Stimulated activated CD4-positive, alpha-beta T cell treated with anti-CD3 and anti-CD28 coated beads, Interleukin-4, amount 100 ng/mL, for 24 hours (primary cell): ENCODE measurements at regions not wholly inside any gene's neighbourhood (a gene's known extent, or its start where the extent isn't known, plus 50 kb on each side); places are given as distances from the start of the nearest gene placed in this dataset.

ENCODE experiments used
- DNase-seq: peaks from one replicate; pipeline ENCODE4 v3.0.0-alpha.2; 2020

DNA sequence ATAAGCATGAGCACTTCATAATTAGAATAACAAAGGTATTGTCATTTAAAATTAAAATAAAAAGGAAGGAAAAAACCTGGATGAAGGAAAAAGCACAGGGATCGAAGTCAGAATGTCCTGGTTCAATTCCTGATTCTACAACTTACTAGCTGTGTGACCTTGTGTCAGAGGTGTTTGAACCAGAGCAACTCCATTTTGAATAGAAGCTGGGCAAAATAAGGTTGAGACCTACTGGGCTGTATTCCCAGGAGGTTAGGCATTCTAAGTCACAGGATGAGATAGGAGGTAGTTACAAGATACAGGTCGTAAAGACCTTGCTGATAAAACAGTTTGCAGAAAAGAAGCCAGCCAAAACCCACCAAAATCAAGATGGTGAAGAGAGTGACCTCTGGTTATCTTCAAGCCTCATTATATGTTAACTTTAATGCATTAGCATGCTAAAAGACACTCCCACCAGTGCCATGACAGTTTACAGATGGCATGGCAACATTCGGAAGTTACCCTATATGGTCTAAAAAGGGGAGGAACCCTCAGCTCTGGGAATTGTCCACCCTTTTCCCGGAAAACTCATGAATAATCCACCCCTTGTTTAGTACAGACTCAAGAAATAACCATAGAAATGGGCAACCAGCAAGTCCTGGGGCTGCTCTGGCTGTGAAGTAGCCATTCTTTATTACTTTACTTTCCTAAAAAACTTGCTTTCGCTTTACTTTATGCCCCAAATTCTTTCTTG is 412.7 kb downstream of the PIK3R1 start:
- no peak for DNase-seq

DNA sequence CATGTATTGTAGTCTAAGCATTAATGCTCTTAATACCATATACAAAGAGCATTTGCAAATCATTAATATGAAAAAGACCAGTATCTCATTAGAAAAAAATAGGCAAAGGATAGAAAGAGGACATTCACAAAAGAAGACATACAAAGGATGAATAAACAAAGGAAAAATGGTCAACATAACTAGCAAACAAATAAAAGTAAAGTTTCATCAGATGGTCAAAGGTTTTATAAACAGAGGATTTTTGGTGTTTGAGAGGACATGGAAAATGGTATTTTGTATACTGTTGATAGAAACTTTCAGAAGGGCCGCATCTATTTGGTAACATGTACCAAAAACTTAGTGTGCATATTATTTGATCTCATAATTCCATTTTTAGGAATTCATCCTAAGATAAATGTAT is 414.8 kb downstream of the PIK3R1 start:
- DNase-seq: no peak

DNA sequence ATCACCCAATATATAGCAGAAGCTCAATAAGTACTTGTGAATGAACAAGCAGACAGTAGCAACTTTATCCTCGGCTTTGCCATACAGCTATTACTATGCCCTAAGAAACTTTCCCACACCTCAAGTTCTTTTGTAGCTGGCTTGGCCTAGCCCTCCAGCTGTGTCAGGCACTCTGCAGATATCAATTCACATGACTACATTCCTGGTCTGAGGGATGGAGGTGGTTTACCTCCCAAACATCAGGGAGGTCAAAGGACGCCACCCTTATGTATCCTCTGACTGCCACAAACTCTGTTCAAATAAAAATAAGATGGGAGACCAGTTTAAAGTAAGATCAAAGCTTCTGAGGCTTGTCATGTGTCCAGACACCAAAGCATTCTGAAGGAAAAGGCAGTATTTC is 416.3 kb downstream of the PIK3R1 start:
- no peak for DNase-seq

DNA sequence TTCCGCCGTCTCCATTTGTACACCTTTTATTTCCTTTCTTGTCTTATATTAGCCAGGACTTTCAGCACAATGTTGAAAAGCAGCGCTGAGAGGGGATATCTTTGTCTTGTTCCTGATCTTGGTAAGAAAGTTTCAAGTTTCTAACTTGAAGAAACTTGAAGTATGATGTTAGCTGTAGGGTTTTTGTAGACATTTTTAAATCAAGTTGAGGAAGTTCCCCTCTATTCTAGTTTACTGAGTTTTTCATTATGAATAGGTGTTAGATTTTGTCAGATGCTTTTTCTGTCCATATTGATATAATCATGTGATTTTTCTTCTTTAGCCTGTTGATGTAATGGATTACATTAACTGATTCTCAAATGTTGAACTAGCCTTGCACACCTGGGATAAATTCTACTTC is 425.7 kb downstream of the PIK3R1 start:
- no peak for DNase-seq

DNA sequence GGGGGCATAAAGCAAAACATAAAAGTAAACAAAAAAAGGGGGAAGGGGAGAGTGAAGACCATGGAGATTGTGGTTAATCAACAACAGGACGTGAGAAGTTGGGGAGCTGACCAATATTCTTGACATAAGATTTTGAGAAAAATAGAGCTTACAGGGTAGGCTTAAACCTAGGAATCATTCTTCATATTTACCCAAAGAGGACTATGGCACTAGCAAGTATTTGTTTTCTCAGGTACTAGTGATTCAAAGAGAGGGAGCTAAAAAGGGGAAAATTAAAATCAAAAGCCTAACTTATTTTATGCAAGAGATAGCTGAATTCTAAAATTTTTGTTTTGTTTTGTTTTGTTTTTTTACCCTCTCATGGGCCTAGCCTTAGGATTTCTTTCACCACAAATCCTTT is 427.5 kb downstream of the PIK3R1 start:
- no peak for DNase-seq

DNA sequence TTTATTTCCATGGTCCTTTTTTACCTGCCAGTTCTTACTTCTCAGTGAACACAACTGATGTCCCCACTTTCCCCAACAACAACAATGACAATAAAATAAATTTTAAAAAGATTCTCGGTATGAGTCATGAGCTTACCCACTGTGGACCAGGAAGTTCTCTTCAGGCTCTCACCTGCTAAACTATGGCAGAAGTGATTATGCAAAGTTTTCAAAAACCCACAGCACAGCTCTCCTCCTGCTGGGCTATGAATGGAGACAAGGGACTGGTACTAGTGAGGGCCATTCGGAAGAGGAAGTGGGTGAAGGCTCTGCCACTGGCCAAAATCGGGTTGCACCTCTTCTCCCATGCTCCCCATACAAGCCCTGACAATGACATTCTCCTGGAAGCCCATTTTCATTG is 429.4 kb downstream of the PIK3R1 start:
- no peak for DNase-seq

DNA sequence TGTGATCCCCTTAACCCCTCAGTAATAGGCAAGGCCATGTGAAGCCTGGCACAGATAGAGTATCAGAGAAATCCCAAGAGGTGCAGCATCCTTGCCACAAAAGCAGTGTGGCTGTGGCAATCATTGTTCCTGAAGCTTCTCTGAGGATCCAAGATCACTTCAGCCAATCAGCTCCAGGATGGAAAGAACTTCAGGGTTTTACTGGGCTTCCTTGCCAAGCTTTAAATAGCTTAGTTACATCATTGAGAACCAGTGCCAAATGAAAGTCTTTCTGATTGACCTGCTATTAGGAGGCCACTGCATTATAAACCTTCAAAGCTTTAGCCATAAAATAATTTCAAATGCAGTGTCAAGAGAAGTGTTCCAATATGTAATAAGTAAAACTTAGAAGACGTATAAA is 430.6 kb downstream of the PIK3R1 start:
- DNase-seq: no peak

DNA sequence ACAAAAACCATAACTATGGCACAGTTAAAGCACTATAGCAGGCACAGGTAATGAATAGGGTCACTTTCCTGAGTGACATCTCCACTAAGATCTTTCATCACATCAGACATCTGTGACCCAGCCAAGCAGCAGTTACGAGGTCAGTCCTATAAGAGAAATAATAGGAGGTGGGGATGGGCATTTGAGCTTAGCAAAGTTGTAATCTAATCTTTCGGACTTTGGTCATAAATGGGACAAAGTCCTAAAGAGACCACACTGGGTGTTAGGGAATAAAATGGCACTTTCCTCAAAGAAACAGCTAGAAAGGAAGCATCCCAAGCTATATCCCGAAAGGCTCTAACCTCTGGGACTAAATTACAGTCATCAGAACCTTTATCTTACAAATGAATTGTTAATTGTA is 432.2 kb downstream of the PIK3R1 start:
- no peak for DNase-seq

DNA sequence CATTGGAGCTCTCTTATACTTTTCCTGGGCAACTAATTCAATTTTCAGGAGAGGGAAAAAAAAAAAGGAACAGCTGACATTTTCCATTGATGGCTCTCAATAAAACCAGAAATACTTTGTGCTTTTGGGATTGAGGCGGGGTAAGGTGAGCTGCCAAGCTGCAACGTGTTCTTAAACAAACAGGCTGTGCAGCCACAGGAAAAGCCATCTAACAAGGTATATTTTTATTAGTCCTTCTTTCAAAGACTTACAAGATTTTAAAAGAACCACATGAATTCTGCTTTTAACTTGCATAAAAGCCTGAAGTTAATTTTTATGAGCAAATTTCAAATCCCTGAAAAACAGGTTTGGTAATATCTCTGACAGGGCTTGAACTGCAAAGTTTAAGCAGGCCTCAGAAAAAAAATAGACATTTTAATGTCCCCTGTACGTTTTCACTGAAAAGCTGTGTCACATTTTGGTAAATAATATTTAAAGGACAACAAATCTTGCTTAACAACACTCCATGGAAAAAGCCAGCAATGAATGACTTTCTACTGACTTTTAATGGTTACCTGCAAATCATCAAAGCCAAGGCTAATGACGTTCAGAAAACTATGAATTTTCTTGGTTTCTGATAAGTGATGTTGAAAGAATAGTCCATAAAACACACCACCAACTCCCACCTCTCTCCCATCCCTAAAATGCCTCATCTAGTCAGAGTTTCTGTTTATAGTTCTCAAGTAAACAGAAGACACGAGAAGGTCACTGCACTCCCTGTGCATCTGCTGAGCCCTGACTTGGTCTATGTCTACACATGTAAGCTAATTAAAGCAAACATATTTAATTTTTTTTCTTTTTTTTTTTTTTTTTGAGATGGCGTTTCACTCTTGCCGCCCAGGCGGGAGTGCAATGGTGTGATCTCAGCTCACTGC is 433.6 kb downstream of the PIK3R1 start:
- no peak for DNase-seq

DNA sequence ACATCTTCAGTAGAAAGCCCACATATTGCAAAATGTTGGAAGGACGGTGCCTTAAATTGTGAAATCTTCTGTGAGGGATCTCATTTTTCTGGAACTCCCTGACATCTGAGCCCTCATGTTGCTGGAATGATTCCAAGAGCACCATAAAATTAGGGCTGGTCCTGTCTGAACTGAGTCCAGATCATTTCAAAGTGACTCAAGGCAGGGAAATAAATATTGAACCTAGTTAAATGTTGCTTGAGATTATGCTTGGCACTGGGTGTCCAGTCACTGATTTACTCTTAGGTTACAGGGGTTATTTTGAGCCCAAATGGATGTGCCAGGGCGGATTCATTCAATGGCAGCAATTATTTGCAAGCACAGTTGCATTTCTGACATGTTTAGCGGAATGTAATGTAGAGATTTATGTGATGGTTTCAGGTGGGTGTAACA is 437.0 kb downstream of the PIK3R1 start:
- no peak for DNase-seq

DNA sequence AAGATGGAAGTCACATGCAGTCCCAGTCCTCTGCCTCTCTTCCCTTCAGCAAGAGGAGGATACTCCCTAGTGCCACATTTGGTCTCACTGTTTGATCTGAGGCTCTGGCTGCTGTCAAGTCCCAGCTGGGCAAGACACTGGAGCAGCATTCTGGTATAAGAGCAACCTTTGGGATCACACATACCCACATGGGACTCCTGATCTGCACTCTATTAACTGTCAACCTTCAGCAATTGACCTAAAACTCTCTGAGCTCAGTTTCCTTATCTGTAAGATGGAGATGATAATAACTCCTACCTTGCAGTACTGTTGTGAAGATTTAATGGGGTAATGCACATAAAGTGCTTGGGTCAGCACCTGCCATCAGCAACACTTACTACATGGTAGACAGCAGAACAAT is 437.9 kb downstream of the PIK3R1 start:
- DNase-seq: no peak

DNA sequence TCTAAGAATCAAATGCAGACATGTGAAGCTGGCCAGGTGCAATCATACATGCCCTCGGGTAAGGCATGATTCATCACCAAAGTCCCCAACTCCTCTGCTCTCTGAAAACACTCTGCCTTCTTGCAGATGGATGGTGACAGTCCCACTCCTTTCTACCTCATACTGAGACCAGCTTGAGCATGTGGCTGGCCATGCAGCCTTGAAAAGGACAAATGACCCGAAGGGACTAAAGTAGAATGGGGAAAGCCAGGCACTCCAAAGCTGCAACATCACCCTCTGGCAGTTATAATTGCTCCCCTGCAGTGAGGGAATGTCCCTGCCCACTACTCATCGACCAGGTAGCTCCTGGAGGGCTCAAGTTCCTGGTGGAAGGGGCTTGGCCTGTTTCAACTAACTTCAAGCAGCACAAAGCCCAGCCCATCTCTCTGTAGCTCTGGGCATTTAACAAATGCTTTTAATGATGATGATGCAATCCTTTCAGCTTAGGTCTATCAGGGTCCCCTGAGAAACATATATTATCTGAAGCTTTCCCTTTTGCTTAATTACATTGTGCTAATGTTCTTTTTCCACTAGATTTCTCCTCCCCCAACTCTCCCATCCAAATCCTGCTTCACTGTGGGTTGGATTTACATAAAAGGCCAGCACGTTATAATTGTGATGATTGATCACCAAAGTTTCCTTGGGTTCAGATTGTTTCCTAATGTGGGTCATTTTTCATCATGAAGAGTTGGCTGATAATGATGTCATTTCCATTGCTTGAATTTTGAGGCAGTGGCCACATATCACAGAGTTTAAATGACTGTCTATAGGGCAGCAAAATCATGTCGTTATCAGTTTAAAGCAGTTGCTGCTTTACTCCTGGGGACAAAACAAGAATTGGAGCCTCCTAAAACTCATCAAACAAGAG is 436.5 kb upstream of the SLC30A5 start:
- DNase-seq: no peak

DNA sequence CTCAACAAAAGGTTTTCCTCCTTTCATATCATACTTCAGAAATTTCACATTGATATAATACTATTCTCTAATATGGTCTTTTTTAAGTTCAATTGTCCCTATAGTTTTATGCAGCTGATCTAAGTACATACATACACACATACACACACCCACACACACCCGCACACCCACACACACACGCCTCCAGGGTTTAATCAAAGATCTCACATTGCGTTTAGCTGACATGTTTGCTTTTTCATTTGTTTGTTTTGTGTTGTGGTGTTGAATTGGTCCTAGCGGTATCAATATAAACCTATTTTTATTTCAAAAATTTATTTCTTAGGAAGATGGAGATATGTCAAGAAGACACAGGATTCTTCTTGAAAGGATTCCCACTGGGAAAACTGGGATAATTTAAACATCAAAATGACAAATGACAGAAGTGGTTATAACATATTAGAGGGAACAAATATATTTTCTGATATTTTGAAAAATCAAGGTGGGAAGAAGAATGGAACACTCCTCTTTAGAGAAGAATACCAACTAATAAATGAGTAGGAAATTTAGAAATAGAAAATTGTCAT is 434.9 kb upstream of the SLC30A5 start:
- DNase-seq: no peak

DNA sequence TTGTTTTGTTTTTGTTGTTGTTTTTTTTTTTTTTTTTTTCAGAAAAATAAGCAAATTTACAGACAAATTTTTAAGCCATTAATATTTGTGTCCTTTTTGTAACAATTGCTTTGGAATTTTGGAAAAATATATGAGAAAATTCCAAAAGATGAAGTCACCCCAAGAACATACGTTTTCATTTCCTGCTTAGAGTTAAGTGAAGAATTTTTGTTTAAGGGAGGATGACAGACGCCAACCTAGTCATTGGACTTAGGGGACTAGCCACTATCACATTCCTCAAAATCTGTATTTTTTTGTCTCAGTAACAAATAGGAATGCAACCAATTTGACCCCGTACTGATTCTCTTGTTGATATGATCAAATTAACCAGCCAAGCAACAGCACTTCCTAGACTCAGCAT is 433.9 kb upstream of the SLC30A5 start:
- DNase-seq: no peak

DNA sequence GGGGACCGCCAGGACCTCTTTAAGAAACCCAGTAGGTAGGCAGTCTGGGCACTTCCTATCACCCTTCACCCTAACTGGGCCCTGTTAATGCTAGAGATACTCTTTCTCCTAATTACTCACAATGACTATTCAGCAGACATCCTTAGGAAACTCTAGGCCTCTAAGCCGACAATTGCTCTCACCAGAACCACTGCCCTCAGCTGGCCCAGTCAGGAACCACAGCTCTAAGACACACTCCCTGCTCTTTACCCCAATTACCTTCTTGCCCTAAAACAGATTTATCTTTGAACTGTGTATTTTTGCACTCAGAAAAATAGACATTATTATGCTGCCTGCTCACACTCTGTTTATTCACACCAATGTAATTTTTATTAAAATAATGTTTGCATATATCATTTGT is 432.6 kb upstream of the SLC30A5 start:
- no peak for DNase-seq

DNA sequence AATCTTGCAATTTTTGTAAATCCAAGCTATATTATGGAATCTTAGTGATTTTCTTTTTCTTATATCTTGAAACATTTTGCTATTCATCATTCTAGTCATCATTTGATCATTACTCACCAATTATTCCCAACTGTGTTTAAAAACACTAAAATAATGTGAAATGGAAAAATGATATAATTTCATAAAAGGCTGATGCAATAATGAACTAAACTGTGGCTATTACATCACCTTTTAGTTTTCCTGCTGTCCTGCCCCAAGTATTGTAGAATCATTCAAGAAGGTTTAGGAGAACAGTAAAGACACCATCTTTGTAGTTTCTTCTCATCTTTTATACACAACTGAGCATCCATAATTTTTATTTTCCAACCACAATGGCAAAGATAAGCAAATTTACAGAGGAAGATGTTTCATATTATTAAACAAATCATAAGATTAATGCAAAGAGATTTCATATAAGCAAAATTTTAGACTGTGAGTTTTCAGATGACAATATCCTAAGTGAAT is 431.0 kb upstream of the SLC30A5 start:
- DNase-seq: no peak

DNA sequence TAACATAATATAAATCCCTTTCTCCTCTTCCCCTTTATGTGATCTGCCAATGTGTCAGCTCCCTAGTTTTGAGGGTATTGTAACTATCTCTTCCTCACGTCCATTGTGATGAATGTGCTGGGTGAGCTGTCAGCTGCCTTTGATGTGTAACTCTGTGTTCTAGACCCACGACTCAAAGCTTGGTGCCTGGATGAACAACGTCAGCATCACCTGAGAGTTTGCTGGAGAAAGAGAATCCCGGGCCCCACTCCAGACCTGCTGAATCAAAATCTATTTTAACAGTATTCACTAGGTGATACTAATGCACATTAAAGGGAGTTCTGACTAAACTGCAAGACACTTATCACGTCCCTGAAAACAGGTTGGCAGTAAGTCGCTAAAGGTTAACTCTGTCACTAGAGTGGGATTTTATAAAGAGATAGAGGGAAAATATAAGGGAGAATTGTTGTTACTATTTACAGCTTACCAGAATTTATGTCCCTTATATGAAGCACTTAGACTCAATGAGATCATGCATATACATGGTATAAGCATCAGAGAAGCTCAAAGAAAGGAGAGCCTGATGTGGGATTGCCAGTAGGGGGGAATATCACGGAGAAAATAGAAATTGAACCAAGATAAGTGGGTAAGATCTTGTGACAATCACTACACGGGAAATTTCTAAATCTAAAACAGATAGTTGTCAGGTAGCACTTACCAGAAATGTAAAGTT is 423.8 kb upstream of the SLC30A5 start:
- DNase-seq: no peak

DNA sequence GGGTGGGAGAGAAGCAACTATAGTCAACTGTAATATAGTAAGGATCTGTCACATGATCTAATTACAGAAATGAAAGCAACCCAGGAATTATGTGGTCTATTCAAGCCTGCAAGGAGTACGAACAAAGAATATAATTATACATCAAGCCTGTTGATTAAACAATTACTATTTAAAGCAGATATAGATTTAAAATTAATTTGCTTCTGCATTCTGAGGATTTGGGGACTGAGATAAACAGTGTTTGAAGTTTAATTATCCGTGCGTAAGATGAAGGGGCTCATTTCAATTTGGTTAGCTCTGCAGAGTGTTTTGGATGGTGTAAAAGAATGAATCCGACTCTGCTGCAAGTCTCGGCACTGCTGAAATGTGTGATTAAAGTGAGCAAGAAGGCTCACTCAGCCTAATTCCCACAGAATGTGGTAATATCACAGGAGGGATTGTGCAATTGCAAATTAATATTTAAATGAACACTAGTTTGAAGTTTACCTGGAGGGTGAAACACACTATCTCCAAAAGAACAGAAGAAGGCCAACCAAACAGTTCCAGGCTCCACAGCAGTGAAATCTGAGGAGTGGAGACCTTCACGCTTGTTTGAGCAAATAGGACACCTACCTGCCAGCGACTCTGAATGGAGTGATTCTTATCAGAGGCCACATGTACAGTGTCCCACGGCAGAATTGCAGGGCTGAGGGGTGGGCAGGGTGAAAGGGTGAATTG is 420.6 kb upstream of the SLC30A5 start:
- no peak for DNase-seq

DNA sequence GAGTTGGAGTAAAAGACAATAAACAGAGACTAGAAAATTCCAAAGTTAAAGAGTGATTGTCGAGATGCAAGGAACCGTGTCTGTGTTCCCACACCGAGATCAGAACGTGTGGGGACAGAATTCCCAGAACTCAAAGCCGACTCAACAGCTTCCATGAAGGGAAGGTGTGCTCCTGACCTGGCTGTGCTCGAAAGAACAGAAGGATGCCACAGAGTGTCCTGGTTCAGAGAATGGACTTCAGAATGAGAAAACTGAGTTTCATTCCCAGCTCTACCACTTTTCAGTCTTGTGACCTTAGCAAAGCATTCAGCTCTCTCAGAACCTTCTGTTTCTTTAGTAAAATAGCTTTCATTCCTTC is 420.0 kb upstream of the SLC30A5 start:
- no peak for DNase-seq

DNA sequence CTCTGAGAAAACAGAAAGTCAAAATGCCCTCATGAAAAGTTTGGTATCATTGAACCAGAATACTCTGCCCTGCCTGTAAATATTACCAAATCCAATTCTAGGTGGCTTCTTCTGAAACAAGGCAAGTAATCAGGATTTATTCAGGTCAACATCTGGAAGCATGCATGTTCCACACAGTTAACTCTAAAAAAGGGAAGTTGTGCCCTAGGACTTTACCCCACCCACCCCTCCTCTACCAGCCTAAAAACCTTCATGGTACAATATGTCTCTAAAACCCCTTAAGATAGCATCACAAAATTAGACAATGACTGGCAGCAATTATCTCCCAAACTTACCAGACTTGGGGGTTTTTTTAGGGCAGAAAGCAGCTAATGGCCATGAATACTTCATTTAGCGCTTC is 414.8 kb upstream of the SLC30A5 start:
- DNase-seq: no peak

DNA sequence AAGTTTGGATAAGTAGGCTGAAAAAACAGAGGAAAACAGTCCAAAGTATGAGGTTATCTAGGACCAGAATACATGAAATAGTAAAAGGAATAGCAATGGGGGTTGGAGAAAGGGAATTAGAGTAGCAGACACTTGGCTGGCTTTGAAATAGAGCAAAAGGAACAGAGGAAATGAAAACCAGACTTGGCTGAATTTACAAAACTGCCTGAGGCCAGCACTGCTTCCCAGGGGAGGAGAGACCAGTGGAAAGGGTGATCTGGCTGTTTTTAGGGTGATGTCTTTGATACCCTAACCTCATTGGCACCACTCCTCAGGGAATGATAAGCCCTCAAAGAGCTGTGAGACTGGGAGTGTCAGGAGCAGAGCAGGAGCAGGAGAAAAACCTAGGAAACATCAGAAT is 413.4 kb upstream of the SLC30A5 start:
- DNase-seq: no peak

DNA sequence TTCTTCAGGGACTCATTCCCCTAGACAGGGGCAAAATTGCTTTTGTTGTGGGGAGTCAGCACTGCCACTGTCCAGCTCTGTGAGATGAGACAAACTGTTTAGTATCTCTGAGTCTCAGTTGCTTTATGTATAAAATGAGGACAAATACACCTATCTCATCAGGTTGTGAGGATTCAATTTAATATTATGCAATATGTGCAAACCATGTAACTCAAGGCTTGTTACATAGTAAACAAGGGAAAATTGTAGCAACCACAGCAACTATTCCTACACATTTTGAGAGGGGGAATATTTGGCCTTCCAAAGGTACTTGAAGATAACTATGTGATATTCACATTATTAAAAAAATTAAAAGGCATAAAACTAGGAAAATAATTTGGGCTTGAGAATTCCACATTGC is 411.9 kb upstream of the SLC30A5 start:
- DNase-seq: no peak
